ENCODE measurements at regions not wholly inside any gene's neighbourhood (a gene's known extent, or its start where the extent isn't known, plus 50 kb on each side); places are given as distances from the start of the nearest gene placed in this dataset.

DNA sequence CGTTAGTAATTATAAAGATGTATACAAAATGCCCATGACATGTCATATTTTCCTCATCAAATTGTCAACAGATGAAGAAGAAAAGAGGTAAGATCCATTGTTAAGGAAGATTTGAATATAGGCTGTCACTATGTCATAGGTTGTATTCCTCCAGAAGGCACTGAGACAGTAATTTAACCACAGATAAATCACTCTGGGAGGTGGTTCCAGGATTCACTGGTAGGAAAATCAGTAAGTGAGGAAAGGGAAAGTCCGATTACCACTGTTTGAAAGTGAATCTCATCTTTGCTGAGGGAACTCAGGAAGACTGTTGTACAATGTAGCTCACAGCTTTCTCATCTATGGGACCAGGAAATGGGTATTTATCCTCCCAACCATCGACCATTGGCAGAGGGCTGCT is 152.8 kb upstream of the TMEFF2 start:
- Histone ChIP-seq H2BK15ac (ENCODE audit: low read depth, poor library complexity, severe bottlenecking) (no peak overlapping the region), H3K4me2 (ENCODE audit: low read length, poor library complexity, severe bottlenecking) (no peak overlapping the region), H3K23ac (ENCODE audit: low read length in 2 of 2) (no peak overlapping the region), H2AK5ac (ENCODE audit: low read length, severe bottlenecking) (no peak overlapping the region), H2BK120ac (ENCODE audit: low read depth, low read length) (no peak overlapping the region), H3K18ac (ENCODE audit: low read depth in 1 of 2, low read length in 2 of 2) (no peak overlapping the region), H2BK5ac (ENCODE audit: low read depth, low read length, poor library complexity, severe bottlenecking) (no peak overlapping the region), H3K4me3 (ENCODE audit: insufficient read depth in 1 of 2, low read depth in 1 of 2, low read length in 2 of 2) (no peak overlapping the region), H2AFZ (ENCODE audit: low read depth, low read length) (no peak overlapping the region), H3K27ac (ENCODE audit: low read length, poor library complexity, severe bottlenecking) (no peak overlapping the region), H3K27me3 (ENCODE audit: control insufficient read depth in 1 of 2, insufficient read depth in 1 of 2, low read length in 2 of 2) (no peaks in the 10 kb centered on the region), H4K8ac (ENCODE audit: low read length) (no peak overlapping the region), H3K4me1 (ENCODE audit: control insufficient read depth, insufficient read depth, low read depth, low read length) (no peaks in the 10 kb centered on the region), H3K4ac (ENCODE audit: low read depth in 1 of 2, low read length in 2 of 2) (no peak overlapping the region), H4K91ac (ENCODE audit: low read length) (no peak overlapping the region), H3K9ac (ENCODE audit: low read length) (no peak overlapping the region), H3K14ac (ENCODE audit: low read length in 2 of 2) (no peak overlapping the region), H3K36me3 (ENCODE audit: control insufficient read depth in 1 of 2, insufficient read depth in 2 of 2, low read depth in 1 of 2, low read length in 2 of 2) (no peaks in the 10 kb centered on the region), H3K9me3 (ENCODE audit: control insufficient read depth, low read length) (peaks cover 15% of the 10 kb centered on the region), H2BK12ac (ENCODE audit: low read length in 2 of 2) (no peak overlapping the region), H3K79me1 (replicated peaks; ENCODE audit: low read length, poor library complexity, severe bottlenecking) (no peaks in the 10 kb centered on the region)
- 83% methylated on average over 3 of the region's 3 CpGs for WGBS
- DNase-seq = no peak

DNA sequence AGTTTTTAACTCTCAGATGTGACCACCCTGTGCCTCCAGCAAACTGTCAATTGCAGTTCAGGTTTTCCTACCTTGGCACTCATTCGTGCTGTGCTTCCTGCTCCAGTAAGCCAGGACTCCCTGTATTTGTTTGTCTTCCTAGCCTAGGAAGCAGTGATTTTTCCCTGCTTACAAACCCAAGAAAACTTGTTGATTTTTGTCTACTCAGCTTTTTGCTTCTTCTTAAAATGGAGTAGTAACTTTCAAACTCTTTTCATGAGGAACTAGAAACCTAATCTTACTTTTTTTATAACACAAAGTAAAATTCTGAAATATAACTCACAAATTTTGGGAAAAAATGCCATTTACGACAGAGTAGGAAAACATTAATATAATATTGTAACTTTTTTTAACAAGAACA is 150.6 kb upstream of the TMEFF2 start:
- no peak overlapping the region for H3K4me2 ChIP-seq (ENCODE audit: low read length, poor library complexity, severe bottlenecking)
- WGBS = 53% methylated on average over 1 of the region's 2 CpGs
- no peak overlapping the region for H2BK5ac ChIP-seq (ENCODE audit: low read depth, low read length, poor library complexity, severe bottlenecking)
- H3K4ac ChIP-seq (ENCODE audit: low read depth in 1 of 2, low read length in 2 of 2) = no peak overlapping the region
- H3K23ac ChIP-seq (ENCODE audit: low read length in 2 of 2) = no peak overlapping the region
- no peak overlapping the region for H2BK12ac ChIP-seq (ENCODE audit: low read length in 2 of 2)
- H3K27me3 ChIP-seq (ENCODE audit: control insufficient read depth in 1 of 2, insufficient read depth in 1 of 2, low read length in 2 of 2) = no peaks in the 10 kb centered on the region
- DNase-seq = no peak
- H3K4me3 ChIP-seq (ENCODE audit: insufficient read depth in 1 of 2, low read depth in 1 of 2, low read length in 2 of 2) = no peak overlapping the region
- no peaks in the 10 kb centered on the region for H3K79me1 ChIP-seq (replicated peaks; ENCODE audit: low read length, poor library complexity, severe bottlenecking)
- no peak overlapping the region for H4K91ac ChIP-seq (ENCODE audit: low read length)
- H3K18ac ChIP-seq (ENCODE audit: low read depth in 1 of 2, low read length in 2 of 2) = no peak overlapping the region
- H3K9me3 ChIP-seq (ENCODE audit: control insufficient read depth, low read length) = peaks cover 26% of the 10 kb centered on the region
- H3K36me3 ChIP-seq (ENCODE audit: control insufficient read depth in 1 of 2, insufficient read depth in 2 of 2, low read depth in 1 of 2, low read length in 2 of 2) = no peaks in the 10 kb centered on the region
- no peak overlapping the region for H2AK5ac ChIP-seq (ENCODE audit: low read length, severe bottlenecking)
- H4K8ac ChIP-seq (ENCODE audit: low read length) = no peak overlapping the region
- no peaks in the 10 kb centered on the region for H3K4me1 ChIP-seq (ENCODE audit: control insufficient read depth, insufficient read depth, low read depth, low read length)
- no peak overlapping the region for H3K14ac ChIP-seq (ENCODE audit: low read length in 2 of 2)
- H2AFZ ChIP-seq (ENCODE audit: low read depth, low read length) = no peak overlapping the region
- H2BK120ac ChIP-seq (ENCODE audit: low read depth, low read length) = no peak overlapping the region
- H3K9ac ChIP-seq (ENCODE audit: low read length) = no peak overlapping the region
- no peak overlapping the region for H2BK15ac ChIP-seq (ENCODE audit: low read depth, poor library complexity, severe bottlenecking)
- H3K27ac ChIP-seq (ENCODE audit: low read length, poor library complexity, severe bottlenecking) = no peak overlapping the region

GRCh38 chr2:192333642-192334041 is 138.9 kb upstream of the TMEFF2 start:
- Histone ChIP-seq H3K27ac (ENCODE audit: low read length, poor library complexity, severe bottlenecking) (no peak overlapping the region), H3K18ac (ENCODE audit: low read depth in 1 of 2, low read length in 2 of 2) (no peak overlapping the region), H3K9ac (ENCODE audit: low read length) (no peak overlapping the region), H3K79me1 (replicated peaks; ENCODE audit: low read length, poor library complexity, severe bottlenecking) (no peaks in the 10 kb centered on the region), H3K4me3 (ENCODE audit: insufficient read depth in 1 of 2, low read depth in 1 of 2, low read length in 2 of 2) (no peak overlapping the region), H2AFZ (ENCODE audit: low read depth, low read length) (no peak overlapping the region), H2AK5ac (ENCODE audit: low read length, severe bottlenecking) (no peak overlapping the region), H4K8ac (ENCODE audit: low read length) (no peak overlapping the region), H3K4me2 (ENCODE audit: low read length, poor library complexity, severe bottlenecking) (no peak overlapping the region), H3K14ac (ENCODE audit: low read length in 2 of 2) (no peak overlapping the region), H3K27me3 (ENCODE audit: control insufficient read depth in 1 of 2, insufficient read depth in 1 of 2, low read length in 2 of 2) (no peaks in the 10 kb centered on the region), H2BK12ac (ENCODE audit: low read length in 2 of 2) (no peak overlapping the region), H4K91ac (ENCODE audit: low read length) (no peak overlapping the region), H2BK120ac (ENCODE audit: low read depth, low read length) (no peak overlapping the region), H2BK5ac (ENCODE audit: low read depth, low read length, poor library complexity, severe bottlenecking) (no peak overlapping the region), H3K9me3 (ENCODE audit: control insufficient read depth, low read length) (no peaks in the 10 kb centered on the region), H3K4me1 (ENCODE audit: control insufficient read depth, insufficient read depth, low read depth, low read length) (no peaks in the 10 kb centered on the region), H3K23ac (ENCODE audit: low read length in 2 of 2) (no peak overlapping the region), H2BK15ac (ENCODE audit: low read depth, poor library complexity, severe bottlenecking) (no peak overlapping the region), H3K4ac (ENCODE audit: low read depth in 1 of 2, low read length in 2 of 2) (no peak overlapping the region), H3K36me3 (ENCODE audit: control insufficient read depth in 1 of 2, insufficient read depth in 2 of 2, low read depth in 1 of 2, low read length in 2 of 2) (no peaks in the 10 kb centered on the region)
- DNase-seq = no peak
- 69% methylated on average over 3 of the region's 6 CpGs for WGBS

DNA sequence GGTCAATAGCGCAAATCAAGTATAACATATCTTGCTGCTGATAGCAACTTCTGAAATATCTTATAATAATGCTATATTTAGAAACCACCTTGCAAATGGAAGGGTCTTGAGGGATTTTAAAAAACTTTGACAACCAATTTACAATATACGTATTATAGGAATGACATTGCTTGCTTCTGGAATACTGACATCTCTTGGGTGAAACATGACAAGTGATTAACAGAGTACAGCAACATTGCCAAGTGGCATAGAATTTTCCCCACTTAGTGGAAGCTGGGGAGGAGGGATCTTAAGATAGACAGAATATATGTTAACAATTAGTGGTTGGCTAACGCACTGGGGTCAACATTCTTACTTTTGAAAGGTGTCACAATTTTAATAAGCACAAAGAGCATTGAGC is 133.6 kb upstream of the TMEFF2 start:
- Histone ChIP-seq H3K9me3 (ENCODE audit: control insufficient read depth, low read length) (no peaks in the 10 kb centered on the region), H2AK5ac (ENCODE audit: low read length, severe bottlenecking) (no peak overlapping the region), H2BK15ac (ENCODE audit: low read depth, poor library complexity, severe bottlenecking) (no peak overlapping the region), H3K27me3 (ENCODE audit: control insufficient read depth in 1 of 2, insufficient read depth in 1 of 2, low read length in 2 of 2) (no peaks in the 10 kb centered on the region), H3K14ac (ENCODE audit: low read length in 2 of 2) (no peak overlapping the region), H4K8ac (ENCODE audit: low read length) (no peak overlapping the region), H3K27ac (ENCODE audit: low read length, poor library complexity, severe bottlenecking) (no peak overlapping the region), H3K23ac (ENCODE audit: low read length in 2 of 2) (no peak overlapping the region), H3K79me1 (replicated peaks; ENCODE audit: low read length, poor library complexity, severe bottlenecking) (no peaks in the 10 kb centered on the region), H2BK120ac (ENCODE audit: low read depth, low read length) (no peak overlapping the region), H3K9ac (ENCODE audit: low read length) (no peak overlapping the region), H3K36me3 (ENCODE audit: control insufficient read depth in 1 of 2, insufficient read depth in 2 of 2, low read depth in 1 of 2, low read length in 2 of 2) (no peaks in the 10 kb centered on the region), H3K4me3 (ENCODE audit: insufficient read depth in 1 of 2, low read depth in 1 of 2, low read length in 2 of 2) (no peak overlapping the region), H3K4me2 (ENCODE audit: low read length, poor library complexity, severe bottlenecking) (no peak overlapping the region), H2BK12ac (ENCODE audit: low read length in 2 of 2) (no peak overlapping the region), H3K18ac (ENCODE audit: low read depth in 1 of 2, low read length in 2 of 2) (no peak overlapping the region), H2BK5ac (ENCODE audit: low read depth, low read length, poor library complexity, severe bottlenecking) (no peak overlapping the region), H3K4me1 (ENCODE audit: control insufficient read depth, insufficient read depth, low read depth, low read length) (no peaks in the 10 kb centered on the region), H2AFZ (ENCODE audit: low read depth, low read length) (no peak overlapping the region), H4K91ac (ENCODE audit: low read length) (no peak overlapping the region), H3K4ac (ENCODE audit: low read depth in 1 of 2, low read length in 2 of 2) (no peak overlapping the region)
- no peak for DNase-seq
- 100% methylated on average over 1 of the region's 3 CpGs for WGBS
